ENCODE measurements at regions not wholly inside any gene's neighbourhood (a gene's known extent, or its start where the extent isn't known, plus 50 kb on each side); places are given as distances from the start of the nearest gene placed in this dataset.

DNA sequence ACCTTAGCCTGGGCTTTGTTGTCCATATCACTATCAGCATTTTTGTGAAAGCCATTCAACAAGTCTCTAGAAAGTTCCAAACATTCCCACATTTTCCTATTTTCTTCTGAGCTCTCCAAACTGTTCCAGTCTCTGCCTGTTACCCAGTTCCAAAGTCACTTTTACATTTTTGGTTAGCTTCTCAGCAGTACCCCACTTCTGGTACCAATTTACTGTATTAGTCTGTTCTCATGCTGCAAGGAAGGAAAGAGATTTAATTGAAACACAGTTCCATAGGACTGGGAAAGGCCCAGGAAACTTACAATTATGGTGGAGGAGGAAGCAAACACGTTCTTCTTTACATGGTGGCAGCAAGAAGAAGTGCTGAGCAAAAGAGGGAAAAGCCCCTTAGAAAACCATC, 247.2 kb upstream of the B3GALT2 start:
- H3K4me1 Mint-ChIP-seq (ENCODE audit: insufficient read depth, unreplicated experiment) = peaks cover 6% of the 10 kb centered on the region
- intact Hi-C loops (cut with micrococcal nuclease) = no loop called here

DNA sequence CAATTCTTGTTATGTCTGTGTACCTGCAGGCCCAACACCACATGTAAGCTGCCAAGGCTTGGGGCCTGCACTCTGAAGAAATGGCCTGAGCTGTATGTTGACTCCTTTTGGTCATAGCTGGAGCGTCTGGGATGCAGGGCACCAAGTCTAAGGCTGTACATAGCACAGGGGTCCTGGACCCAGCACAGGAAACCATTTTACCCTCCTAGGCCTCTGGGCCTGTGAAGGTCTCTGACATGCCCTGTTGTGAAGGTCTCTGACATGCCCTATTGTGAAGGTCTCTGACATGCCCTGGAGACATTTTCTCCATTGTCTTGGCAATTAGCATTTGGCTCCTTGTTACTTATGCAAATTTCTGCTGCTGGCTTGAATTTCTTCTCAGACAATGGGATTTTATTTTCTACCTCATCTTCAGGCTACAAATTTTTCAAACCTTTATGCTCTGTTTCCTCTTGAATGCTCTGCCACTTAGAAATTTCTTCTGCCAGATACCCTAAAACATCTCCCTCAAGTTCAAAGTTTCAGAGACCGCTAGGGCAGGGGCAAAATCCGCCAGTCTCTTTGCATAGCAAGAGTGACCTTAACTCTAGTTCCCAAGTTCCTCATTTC, 246.7 kb upstream of the B3GALT2 start:
- H3K9me3 Mint-ChIP-seq (ENCODE audit: unreplicated experiment) = peaks cover 16% of the 10 kb centered on the region
- TF ChIP-seq, protein P1, sequence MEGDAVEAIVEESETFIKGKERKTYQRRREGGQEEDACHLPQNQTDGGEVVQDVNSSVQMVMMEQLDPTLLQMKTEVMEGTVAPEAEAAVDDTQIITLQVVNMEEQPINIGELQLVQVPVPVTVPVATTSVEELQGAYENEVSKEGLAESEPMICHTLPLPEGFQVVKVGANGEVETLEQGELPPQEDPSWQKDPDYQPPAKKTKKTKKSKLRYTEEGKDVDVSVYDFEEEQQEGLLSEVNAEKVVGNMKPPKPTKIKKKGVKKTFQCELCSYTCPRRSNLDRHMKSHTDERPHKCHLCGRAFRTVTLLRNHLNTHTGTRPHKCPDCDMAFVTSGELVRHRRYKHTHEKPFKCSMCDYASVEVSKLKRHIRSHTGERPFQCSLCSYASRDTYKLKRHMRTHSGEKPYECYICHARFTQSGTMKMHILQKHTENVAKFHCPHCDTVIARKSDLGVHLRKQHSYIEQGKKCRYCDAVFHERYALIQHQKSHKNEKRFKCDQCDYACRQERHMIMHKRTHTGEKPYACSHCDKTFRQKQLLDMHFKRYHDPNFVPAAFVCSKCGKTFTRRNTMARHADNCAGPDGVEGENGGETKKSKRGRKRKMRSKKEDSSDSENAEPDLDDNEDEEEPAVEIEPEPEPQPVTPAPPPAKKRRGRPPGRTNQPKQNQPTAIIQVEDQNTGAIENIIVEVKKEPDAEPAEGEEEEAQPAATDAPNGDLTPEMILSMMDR (IDR thresholded peaks at IDR 0.05; ENCODE audit: unreplicated experiment) = no peak
- H3K36me3 Mint-ChIP-seq (ENCODE audit: insufficient read depth, unreplicated experiment) = no peaks in the 10 kb centered on the region
- DNase-seq (ENCODE audit: unreplicated experiment) = no peak
- intact Hi-C loops (cut with micrococcal nuclease) = no loop called here
- no peak overlapping the region for H3K27ac Mint-ChIP-seq (ENCODE audit: low read depth, unreplicated experiment)
- BruUV-seq (replicated peaks) = no TSS peak
- H3K4me1 Mint-ChIP-seq (ENCODE audit: insufficient read depth, unreplicated experiment) = peaks cover 5% of the 10 kb centered on the region
- ChIA-PET POLR2A (no interaction called here), CTCF (interaction anchor here (0.7 kb wide), 1 partner anchor 126 kb away, joined by 3 read pairs; no protein-coding TSS in a partner anchor)
- no peak overlapping the region for H3K4me3 Mint-ChIP-seq (ENCODE audit: unreplicated experiment)
- H3K27me3 Mint-ChIP-seq (ENCODE audit: insufficient read depth, unreplicated experiment) = no peaks in the 10 kb centered on the region

More for the DNA sequence above, 247.2 kb upstream of the B3GALT2 start:
- Mint-ChIP-seq H3K27me3 (ENCODE audit: insufficient read depth, unreplicated experiment) (no peaks in the 10 kb centered on the region), H3K27ac (ENCODE audit: low read depth, unreplicated experiment) (no peak overlapping the region), H3K36me3 (ENCODE audit: insufficient read depth, unreplicated experiment) (no peaks in the 10 kb centered on the region), H3K9me3 (ENCODE audit: unreplicated experiment) (peaks cover 16% of the 10 kb centered on the region), H3K4me3 (ENCODE audit: unreplicated experiment) (no peak overlapping the region)
- CTCF ChIA-PET = no interaction called here
- no peak for DNase-seq (ENCODE audit: unreplicated experiment)
- BruUV-seq (replicated peaks) = no TSS peak
- TF ChIP-seq, protein P1 (IDR thresholded peaks at IDR 0.05; ENCODE audit: unreplicated experiment) = no peak
- POLR2A ChIA-PET = no interaction called here

DNA sequence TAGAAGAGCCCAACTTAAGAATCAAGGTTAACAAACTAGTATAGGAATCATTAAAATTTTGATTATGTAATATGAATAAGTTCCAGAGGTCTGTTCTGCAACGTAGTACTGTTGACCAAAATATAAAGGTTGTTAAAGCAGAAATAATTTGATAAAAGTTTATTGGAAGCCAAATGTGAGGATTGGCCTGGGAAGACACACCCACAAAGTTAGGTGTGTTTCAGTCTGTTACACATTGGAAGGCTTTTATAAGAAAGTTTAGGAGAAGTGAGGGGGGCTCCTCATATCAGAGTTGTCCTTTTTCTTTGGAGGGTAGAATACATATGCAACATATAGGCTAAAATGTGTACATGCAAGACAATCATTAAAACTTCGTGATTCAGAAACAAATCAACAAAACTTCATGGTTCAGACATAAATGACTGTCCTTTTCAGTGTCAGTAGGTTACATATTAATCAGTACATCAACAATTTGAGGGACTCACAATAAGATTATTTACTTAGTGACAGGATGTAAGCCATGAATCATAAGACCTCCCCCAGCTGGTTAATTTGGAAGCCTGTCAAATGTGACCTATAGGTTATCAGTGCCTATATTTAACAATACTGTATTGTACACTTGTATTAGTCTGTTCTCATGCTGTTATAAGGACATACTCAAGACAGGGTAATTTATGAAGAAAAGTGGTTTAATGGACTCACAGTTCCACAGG, 245.0 kb upstream of the B3GALT2 start:
- Mint-ChIP-seq H3K4me3 (ENCODE audit: unreplicated experiment) (no peak overlapping the region), H3K4me1 (ENCODE audit: insufficient read depth, unreplicated experiment) (no peaks in the 10 kb centered on the region), H3K27me3 (ENCODE audit: insufficient read depth, unreplicated experiment) (no peaks in the 10 kb centered on the region), H3K9me3 (ENCODE audit: unreplicated experiment) (peaks cover 16% of the 10 kb centered on the region), H3K36me3 (ENCODE audit: insufficient read depth, unreplicated experiment) (no peaks in the 10 kb centered on the region), H3K27ac (ENCODE audit: low read depth, unreplicated experiment) (no peak overlapping the region)
- no TSS peak for BruUV-seq (replicated peaks)
- CTCF ChIA-PET = no interaction called here
- no peak for DNase-seq (ENCODE audit: unreplicated experiment)
- POLR2A ChIA-PET = interaction anchor here (0.6 kb wide), 1 partner anchor 131 kb away, joined by 4 read pairs; no protein-coding TSS in a partner anchor
- TF ChIP-seq, protein P1 (IDR thresholded peaks at IDR 0.05; ENCODE audit: unreplicated experiment) = no peak
- intact Hi-C loops (cut with micrococcal nuclease) = no loop called here

DNA sequence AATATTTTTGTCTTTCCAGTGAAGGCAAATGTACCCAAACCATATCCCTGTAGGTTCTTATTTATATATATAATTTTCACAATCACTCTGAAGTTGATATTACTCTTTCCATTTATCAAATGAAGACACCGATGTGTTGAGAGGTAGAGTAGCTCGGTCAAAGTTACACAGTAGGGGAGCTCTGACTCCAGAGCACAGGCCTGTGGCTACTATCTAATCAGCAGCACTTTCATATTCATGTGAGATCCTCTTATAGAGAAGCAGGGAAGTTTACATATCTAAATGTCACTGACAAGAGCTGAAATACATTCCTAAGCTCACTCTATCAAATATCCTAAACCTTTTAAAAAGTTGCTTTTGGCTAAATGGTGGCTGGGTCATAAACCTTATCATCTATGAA, 241.1 kb upstream of the B3GALT2 start:
- H3K36me3 Mint-ChIP-seq (ENCODE audit: insufficient read depth, unreplicated experiment) = no peaks in the 10 kb centered on the region
- DNase-seq (ENCODE audit: unreplicated experiment) = no peak
- H3K27me3 Mint-ChIP-seq (ENCODE audit: insufficient read depth, unreplicated experiment) = no peaks in the 10 kb centered on the region
- ChIA-PET POLR2A (no interaction called here), CTCF (interaction anchor here (0.6 kb wide), 1 partner anchor 539 kb away, joined by 3 read pairs; no protein-coding TSS in a partner anchor)
- H3K4me3 Mint-ChIP-seq (ENCODE audit: unreplicated experiment) = no peak overlapping the region
- no peaks in the 10 kb centered on the region for H3K9me3 Mint-ChIP-seq (ENCODE audit: unreplicated experiment)
- no TSS peak for BruUV-seq (replicated peaks)
- intact Hi-C loops (cut with micrococcal nuclease) = no loop called here
- TF ChIP-seq, protein P1 (IDR thresholded peaks at IDR 0.05; ENCODE audit: unreplicated experiment) = no peak
- no peaks in the 10 kb centered on the region for H3K4me1 Mint-ChIP-seq (ENCODE audit: insufficient read depth, unreplicated experiment)
- no peak overlapping the region for H3K27ac Mint-ChIP-seq (ENCODE audit: low read depth, unreplicated experiment)
